ENCODE measurements at regions not wholly inside any gene's neighbourhood (a gene's known extent, or its start where the extent isn't known, plus 50 kb on each side); places are given as distances from the start of the nearest gene placed in this dataset.

GRCh38 chr1:199422206-199422605 lies 605.3 kb upstream of the NR5A2 start:
- no peak overlapping the region for H3K4me3 ChIP-seq
- no peak for DNase-seq
- H3K27ac ChIP-seq: no peak overlapping the region
- H3K27me3 ChIP-seq: no peaks in the 10 kb centered on the region
- H3K9me3 ChIP-seq: no peaks in the 10 kb centered on the region
- TF ChIP-seq CTCF (IDR thresholded peaks at IDR 0.05 in 4 of 5, conservative IDR thresholded peaks at IDR 0.05 in 1 of 5) (no peak), POLR2A (IDR thresholded peaks at IDR 0.05) (no peak)
- H3K4me1 ChIP-seq: no peaks in the 10 kb centered on the region
- intact Hi-C loops (cut with DNase I; ENCODE audit: low total_unique reads) (no loop called here), in situ Hi-C loops (cut with MboI; ENCODE audit: low sequenced_read_pairs in 4 of 4) (no loop called here)
- ATAC-seq: no peak
- no peaks in the 10 kb centered on the region for H3K36me3 ChIP-seq

DNA sequence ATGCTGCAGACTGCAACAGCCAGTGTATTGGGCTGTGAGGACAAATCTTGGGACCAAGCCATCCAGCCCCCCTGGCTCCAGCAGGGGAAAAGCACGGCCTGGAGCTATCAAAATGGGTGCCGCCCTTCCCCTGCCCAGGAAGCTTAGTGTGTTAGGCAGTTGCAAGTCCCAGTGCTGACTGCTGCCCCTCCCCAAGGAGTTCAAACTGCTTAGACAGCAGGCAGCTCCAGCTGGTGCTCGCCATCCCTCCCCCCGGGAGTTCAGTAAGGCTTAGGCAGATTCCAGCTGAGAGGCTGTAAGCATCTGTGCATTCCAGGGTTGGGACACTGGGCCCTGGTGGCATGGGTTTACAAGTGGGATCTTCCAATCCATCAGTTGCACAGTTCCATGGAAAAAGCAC lies 579.6 kb upstream of the NR5A2 start:
- no peaks in the 10 kb centered on the region for H3K36me3 ChIP-seq
- TF ChIP-seq CTCF (IDR thresholded peaks at IDR 0.05 in 4 of 5, conservative IDR thresholded peaks at IDR 0.05 in 1 of 5) (no peak), POLR2A (IDR thresholded peaks at IDR 0.05) (no peak)
- no peak overlapping the region for H3K4me3 ChIP-seq
- in situ Hi-C loops (cut with MboI; ENCODE audit: low sequenced_read_pairs in 4 of 4): no loop called here
- no peak overlapping the region for H3K27ac ChIP-seq
- no peak for ATAC-seq
- no peak for DNase-seq
- H3K27me3 ChIP-seq: no peaks in the 10 kb centered on the region
- H3K4me1 ChIP-seq: no peaks in the 10 kb centered on the region
- no peaks in the 10 kb centered on the region for H3K9me3 ChIP-seq
- intact Hi-C loops (cut with DNase I; ENCODE audit: low total_unique reads): no loop called here

GRCh38 chr1:199448646-199449045 lies 578.9 kb upstream of the NR5A2 start:
- H3K9me3 ChIP-seq: no peaks in the 10 kb centered on the region
- no peaks in the 10 kb centered on the region for H3K27me3 ChIP-seq
- in situ Hi-C loops (cut with MboI; ENCODE audit: low sequenced_read_pairs in 4 of 4): no loop called here
- ATAC-seq (no peak), DNase-seq (no peak)
- no peak for TF ChIP-seq POLR2A (IDR thresholded peaks at IDR 0.05)
- no peak for TF ChIP-seq CTCF (IDR thresholded peaks at IDR 0.05 in 4 of 5, conservative IDR thresholded peaks at IDR 0.05 in 1 of 5)
- intact Hi-C loops (cut with DNase I; ENCODE audit: low total_unique reads): no loop called here
- no peaks in the 10 kb centered on the region for H3K36me3 ChIP-seq
- H3K4me3 ChIP-seq: no peak overlapping the region
- no peaks in the 10 kb centered on the region for H3K4me1 ChIP-seq
- H3K27ac ChIP-seq: no peak overlapping the region

- H3K27ac ChIP-seq: no peak overlapping the region
- H3K9me3 ChIP-seq: no peaks in the 10 kb centered on the region
- DNase-seq (no peak), ATAC-seq (no peak)
- TF ChIP-seq CTCF (IDR thresholded peaks at IDR 0.05 in 4 of 5, conservative IDR thresholded peaks at IDR 0.05 in 1 of 5) (no peak), POLR2A (IDR thresholded peaks at IDR 0.05) (no peak)
- in situ Hi-C loops (cut with MboI; ENCODE audit: low sequenced_read_pairs in 4 of 4): no loop called here
- H3K4me1 ChIP-seq: no peaks in the 10 kb centered on the region
- intact Hi-C loops (cut with DNase I; ENCODE audit: low total_unique reads): no loop called here
- no peak overlapping the region for H3K4me3 ChIP-seq
- no peaks in the 10 kb centered on the region for H3K36me3 ChIP-seq
- no peaks in the 10 kb centered on the region for H3K27me3 ChIP-seq
These were observed 578.3 kb upstream of the NR5A2 start for GRCh38 chr1:199449221-199449620.

DNA sequence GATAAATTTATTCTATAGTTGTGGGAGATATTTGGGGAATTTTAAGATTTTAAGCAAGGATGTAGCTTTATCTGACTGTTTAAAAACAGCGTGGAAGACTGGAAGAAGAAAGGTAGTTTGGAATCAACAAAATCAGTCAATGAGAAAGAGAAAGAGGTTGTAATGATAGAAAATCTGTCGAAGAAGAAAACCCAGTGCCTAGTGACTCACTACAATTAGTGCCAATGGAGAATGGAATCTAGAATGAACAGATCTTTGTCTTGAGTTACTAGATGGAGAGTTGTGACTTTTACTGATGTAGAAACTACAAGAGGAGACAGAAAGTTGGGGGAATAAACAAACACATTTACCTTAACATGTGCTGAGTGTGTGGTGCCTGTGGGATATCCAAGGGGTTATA lies 577.8 kb upstream of the NR5A2 start:
- intact Hi-C loops (cut with DNase I; ENCODE audit: low total_unique reads) (no loop called here), in situ Hi-C loops (cut with MboI; ENCODE audit: low sequenced_read_pairs in 4 of 4) (no loop called here)
- Histone ChIP-seq H3K9me3 (no peaks in the 10 kb centered on the region), H3K4me3 (no peak overlapping the region), H3K4me1 (no peaks in the 10 kb centered on the region), H3K27ac (no peak overlapping the region), H3K27me3 (no peaks in the 10 kb centered on the region), H3K36me3 (no peaks in the 10 kb centered on the region)
- DNase-seq (no peak), ATAC-seq (no peak)
- no peak for TF ChIP-seq CTCF (IDR thresholded peaks at IDR 0.05 in 4 of 5, conservative IDR thresholded peaks at IDR 0.05 in 1 of 5)

All from gastrocnemius medialis (tissue), 4 donors.